Smooth muscle cell (in vitro differentiated cells): ENCODE measurements at regions not wholly inside any gene's neighbourhood (a gene's known extent, or its start where the extent isn't known, plus 50 kb on each side); places are given as distances from the start of the nearest gene placed in this dataset.

ENCODE experiments used
- DNase-seq: peaks from one replicate; lab custom pipeline; 2025; ENCODE audit not compliant: unreplicated experiment; lab: John Stamatoyannopoulos, UW
- H2AFZ ChIP-seq: fragments of 200-600 bp; sonication (generic); 2 replicates; pipeline ENCODE4 v1.6.0; 2016; ENCODE audit warnings: antibody characterized with exemption, low read depth, mild to moderate bottlenecking
- H3F3A ChIP-seq: fragments of 200-600 bp; sonication (generic); 2 replicates; pipeline ENCODE4 v1.6.0; 2017; ENCODE audit warnings: antibody characterized with exemption, low read depth
- H3K27ac ChIP-seq: fragments of 200-600 bp; sonication (generic); 2 replicates; pipeline ENCODE4 v1.5.1; 2016; ENCODE audit warnings: low read depth, mild to moderate bottlenecking
- H3K27me3 ChIP-seq: fragments of 200-600 bp; sonication (generic); 2 replicates; pipeline ENCODE4 v1.6.1; 2016; ENCODE audit warnings: low read depth, mild to moderate bottlenecking
- H3K36me3 ChIP-seq: fragments of 200-600 bp; sonication (generic); 2 replicates; pipeline ENCODE4 v1.5.1; 2016; ENCODE audit warnings: low read depth
- H3K4me1 ChIP-seq: fragments of 200-600 bp; sonication (generic); 2 replicates; pipeline ENCODE4 v1.5.1; 2016; ENCODE audit warnings: low read depth
- H3K4me2 ChIP-seq: fragments of 200-600 bp; sonication (generic); 2 replicates; pipeline ENCODE4 v1.6.0; 2016; ENCODE audit warnings: mild to moderate bottlenecking
- H3K4me3 ChIP-seq: fragments of 200-600 bp; sonication (generic); 2 replicates; pipeline ENCODE4 v1.5.1; 2016; ENCODE audit warnings: mild to moderate bottlenecking
- H3K79me2 ChIP-seq: fragments of 200-600 bp; sonication (generic); 2 replicates; pipeline ENCODE4 v1.6.0; 2016; ENCODE audit warnings: low read depth, mild to moderate bottlenecking
- H3K9ac ChIP-seq: fragments of 200-600 bp; sonication (generic); 2 replicates; pipeline ENCODE4 v1.6.0; 2016; ENCODE audit warnings: low read depth
- H3K9me3 ChIP-seq: fragments of 200-600 bp; sonication (generic); replicated peaks from 2 replicates; pipeline ENCODE4 v1.5.1; 2016; ENCODE audit warnings: low read depth
- H4K20me1 ChIP-seq: fragments of 200-600 bp; sonication (generic); 2 replicates; pipeline ENCODE4 v1.6.0; 2016; ENCODE audit warnings: low read depth
- CTCF ChIP-seq: fragments of 200-600 bp; sonication (generic); IDR thresholded peaks from 2 replicates; pipeline ENCODE4 v1.5.1; 2017; ENCODE audit warnings: borderline replicate concordance, mild to moderate bottlenecking, antibody characterized with exemption; ENCODE audit not compliant: insufficient read depth, poor library complexity, severe bottlenecking
- WGBS: methylation state at CpG from one replicate; pipeline ENCODE4 v1.1.7; 2016; ENCODE audit warnings: low lambda C conversion rate; 5-methylcytosine and 5-hydroxymethylcytosine counted together

- Histone ChIP-seq H3K79me2 (no peaks in the 10 kb centered on the region), H3K27ac (no peak overlapping the region), H3K36me3 (no peaks in the 10 kb centered on the region), H3F3A (no peaks in the 10 kb centered on the region), H3K9ac (no peak overlapping the region), H3K4me1 (no peaks in the 10 kb centered on the region), H4K20me1 (no peaks in the 10 kb centered on the region), H2AFZ (no peak overlapping the region), H3K4me2 (no peak overlapping the region), H3K27me3 (no peaks in the 10 kb centered on the region), H3K9me3 (no peaks in the 10 kb centered on the region), H3K4me3 (no peak overlapping the region)
- WGBS: 81% methylated on average over 2 of the region's 2 CpGs
- no peak for DNase-seq
- no peak for TF ChIP-seq CTCF
Observed at GRCh38 chr5:97547430-97547829, 364.4 kb upstream of the RIOK2 start.

GRCh38 chr5:97547999-97548738, 365.1 kb upstream of the RIOK2 start:
- Histone ChIP-seq H3K4me3 (no peak overlapping the region), H3K27me3 (no peaks in the 10 kb centered on the region), H3K36me3 (no peaks in the 10 kb centered on the region), H3K27ac (no peak overlapping the region), H3K9me3 (no peaks in the 10 kb centered on the region), H3K4me1 (no peaks in the 10 kb centered on the region), H3K9ac (no peak overlapping the region), H2AFZ (no peak overlapping the region), H3K4me2 (no peak overlapping the region), H3K79me2 (no peaks in the 10 kb centered on the region), H4K20me1 (no peaks in the 10 kb centered on the region), H3F3A (no peaks in the 10 kb centered on the region)
- TF ChIP-seq CTCF: no peak
- 100% methylated on average over 1 of the region's 1 CpG for WGBS
- DNase-seq: no peak

- H3K4me1 ChIP-seq: no peaks in the 10 kb centered on the region
- no peaks in the 10 kb centered on the region for H3K27me3 ChIP-seq
- no peaks in the 10 kb centered on the region for H3K9me3 ChIP-seq
- no peak overlapping the region for H3K9ac ChIP-seq
- no peak for DNase-seq
- no peaks in the 10 kb centered on the region for H3K79me2 ChIP-seq
- H3K27ac ChIP-seq: no peak overlapping the region
- no peak overlapping the region for H2AFZ ChIP-seq
- no peak overlapping the region for H3K4me2 ChIP-seq
- TF ChIP-seq CTCF: no peak
- H3K36me3 ChIP-seq: no peaks in the 10 kb centered on the region
- H3K4me3 ChIP-seq: no peak overlapping the region
- H4K20me1 ChIP-seq: no peaks in the 10 kb centered on the region
- H3F3A ChIP-seq: no peaks in the 10 kb centered on the region
Observed at GRCh38 chr5:97548739-97549080, 365.7 kb upstream of the RIOK2 start.

- WGBS: 78% methylated on average over 4 of the region's 4 CpGs
Observed at GRCh38 chr5:97549496-97549895, 366.4 kb upstream of the RIOK2 start.

More at GRCh38 chr5:97549496-97549895, 366.4 kb upstream of the RIOK2 start:
- no peaks in the 10 kb centered on the region for H3K4me1 ChIP-seq
- no peak overlapping the region for H3K9ac ChIP-seq
- H3F3A ChIP-seq: no peaks in the 10 kb centered on the region
- H2AFZ ChIP-seq: no peak overlapping the region
- H3K79me2 ChIP-seq: no peaks in the 10 kb centered on the region
- no peak for DNase-seq
- no peak overlapping the region for H3K27ac ChIP-seq
- no peaks in the 10 kb centered on the region for H3K36me3 ChIP-seq
- no peaks in the 10 kb centered on the region for H3K9me3 ChIP-seq
- H3K4me2 ChIP-seq: no peak overlapping the region
- no peak for TF ChIP-seq CTCF
- H3K4me3 ChIP-seq: no peak overlapping the region
- H4K20me1 ChIP-seq: no peaks in the 10 kb centered on the region
- H3K27me3 ChIP-seq: no peaks in the 10 kb centered on the region
